GM18517 (cell line): ENCODE measurements at regions not wholly inside any gene's neighbourhood (a gene's known extent, or its start where the extent isn't known, plus 50 kb on each side); places are given as distances from the start of the nearest gene placed in this dataset.

Experiments used
- ATAC-seq: cut with Tn5 transposase; IDR thresholded peaks from one replicate; pipeline ENCODE4 v1.9.1; 2021; ENCODE audit warnings: mild to moderate bottlenecking, moderate library complexity; ENCODE audit not compliant: unreplicated experiment

DNA sequence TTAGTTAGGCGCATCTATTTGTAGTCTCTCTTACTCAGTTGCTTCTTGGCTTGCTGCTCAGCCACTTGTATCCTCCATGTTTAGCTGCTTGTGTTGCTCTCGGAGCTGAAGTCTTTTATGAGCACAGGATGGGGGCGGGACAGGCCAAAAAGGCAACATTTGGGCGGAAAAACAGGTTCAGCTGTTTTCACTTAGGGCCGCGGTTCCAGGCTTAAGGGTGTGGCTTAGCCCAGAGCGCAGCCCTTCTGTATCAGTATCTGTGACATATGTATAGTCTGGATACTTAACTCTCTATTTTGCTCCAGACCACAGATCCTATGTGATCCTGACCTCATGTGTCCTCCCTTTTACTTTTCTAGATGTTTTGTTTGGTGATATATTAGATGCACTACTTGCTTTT, 763.5 kb downstream of the SUCLG1 start:
- no peak for ATAC-seq

DNA sequence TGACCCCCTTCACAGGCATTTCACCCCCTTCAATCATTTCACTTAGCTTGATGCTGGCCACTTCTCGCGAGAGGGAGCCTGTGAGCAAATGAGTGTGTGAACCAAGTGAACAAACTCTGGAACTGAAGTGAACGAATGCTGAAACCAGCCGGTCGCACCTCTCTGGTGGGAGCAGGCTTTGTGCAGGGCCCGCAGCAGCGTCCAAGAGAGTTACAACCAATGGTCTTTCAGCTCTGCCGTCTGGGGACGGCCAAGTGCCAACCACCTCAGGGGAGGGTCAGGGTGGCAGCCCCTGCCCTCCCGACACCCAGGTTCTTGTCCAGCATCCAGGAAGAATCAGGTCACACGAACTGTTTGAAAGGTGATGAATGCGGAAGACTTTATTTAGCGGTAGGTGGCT, 764.0 kb downstream of the SUCLG1 start:
- ATAC-seq, result no peak

GRCh38 chr2:83689402-83689801, 769.7 kb downstream of the SUCLG1 start:
- ATAC-seq, result no peak

- ATAC-seq, result no peak
Measured at GRCh38 chr2:83686863-83687262, 772.2 kb downstream of the SUCLG1 start.

GRCh38 chr2:83674050-83674449, 785.0 kb downstream of the SUCLG1 start:
- no peak for ATAC-seq

DNA sequence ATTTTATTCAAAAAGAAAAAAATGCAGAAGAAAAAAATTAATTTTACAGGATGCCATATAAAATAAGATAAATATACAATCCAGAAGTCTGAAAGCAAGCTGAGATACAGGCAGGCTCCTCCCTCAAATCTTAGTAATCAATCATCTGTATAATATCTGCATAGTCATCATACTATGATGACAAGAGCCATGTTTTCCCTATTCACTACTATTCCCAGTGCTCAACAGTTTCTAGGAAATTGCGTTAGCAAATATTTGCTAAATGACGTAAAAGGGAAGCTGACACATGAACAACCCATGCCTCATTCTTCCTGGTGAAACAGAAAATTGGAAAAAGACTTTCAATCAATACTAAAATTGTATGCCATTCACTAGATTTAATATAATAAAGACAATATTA, 793.2 kb downstream of the SUCLG1 start:
- no peak for ATAC-seq

- ATAC-seq, result no peak
Measured at GRCh38 chr2:83665154-83665553, 793.9 kb downstream of the SUCLG1 start.

DNA sequence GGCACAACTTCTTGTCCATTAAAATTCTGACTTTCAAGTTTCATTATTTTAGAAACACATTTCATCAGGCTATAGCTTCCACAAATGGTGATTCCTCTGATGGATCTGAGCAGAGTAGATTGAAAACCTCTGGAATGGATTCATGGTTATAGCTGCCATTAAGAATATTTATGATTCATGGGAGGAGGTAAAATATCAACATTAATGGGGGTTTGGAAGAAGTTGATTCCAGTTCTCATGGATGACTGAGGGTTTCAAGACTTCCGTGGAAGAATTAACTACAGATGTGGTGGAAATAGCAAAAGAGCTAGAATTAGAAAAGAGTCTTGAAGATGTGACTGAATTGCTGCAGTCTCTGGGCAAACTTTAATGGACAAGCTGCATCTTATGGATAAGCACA, 797.4 kb downstream of the SUCLG1 start:
- ATAC-seq, result no peak

GRCh38 chr2:83654091-83654611, 804.9 kb downstream of the SUCLG1 start:
- ATAC-seq, result no peak

DNA sequence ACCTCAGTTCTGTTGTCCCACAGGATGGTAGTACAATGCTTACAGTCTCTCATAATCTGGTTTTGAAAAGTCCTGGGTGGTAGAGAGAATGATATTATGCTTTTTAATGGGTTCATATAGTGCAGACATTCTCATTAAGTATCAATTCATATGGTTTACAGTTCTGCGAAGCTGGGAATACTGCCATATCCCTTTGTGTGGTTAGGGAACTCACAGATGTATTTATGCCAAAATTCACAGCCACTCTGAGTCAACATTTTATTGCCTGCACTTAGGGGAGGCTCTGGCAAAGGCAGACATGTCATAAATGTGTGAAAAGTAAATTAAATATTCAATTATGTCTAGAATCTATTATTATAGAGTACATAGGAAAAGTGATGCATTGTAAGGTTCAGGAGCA, 808.2 kb downstream of the SUCLG1 start:
- ATAC-seq, result no peak

DNA sequence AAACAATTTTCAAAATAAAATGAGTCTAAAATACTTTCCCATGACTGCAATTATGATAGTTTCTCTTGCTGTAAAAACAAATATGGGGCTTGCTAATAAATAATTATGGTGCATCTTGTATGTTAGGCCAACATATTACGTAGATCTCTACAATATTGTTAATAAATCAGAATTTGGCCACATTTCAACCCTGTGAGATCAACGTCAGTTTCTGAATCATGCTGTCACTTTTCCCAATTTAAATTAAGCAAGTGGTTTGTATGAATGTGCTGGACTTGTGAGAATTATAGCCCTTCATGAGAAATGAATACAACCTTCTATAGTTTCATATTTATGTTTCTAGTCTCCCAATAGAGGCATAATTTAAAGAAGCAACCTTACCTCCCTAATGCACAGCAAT, 808.9 kb downstream of the SUCLG1 start:
- no peak for ATAC-seq

GRCh38 chr2:83640506-83640905, 818.6 kb downstream of the SUCLG1 start:
- no peak for ATAC-seq

DNA sequence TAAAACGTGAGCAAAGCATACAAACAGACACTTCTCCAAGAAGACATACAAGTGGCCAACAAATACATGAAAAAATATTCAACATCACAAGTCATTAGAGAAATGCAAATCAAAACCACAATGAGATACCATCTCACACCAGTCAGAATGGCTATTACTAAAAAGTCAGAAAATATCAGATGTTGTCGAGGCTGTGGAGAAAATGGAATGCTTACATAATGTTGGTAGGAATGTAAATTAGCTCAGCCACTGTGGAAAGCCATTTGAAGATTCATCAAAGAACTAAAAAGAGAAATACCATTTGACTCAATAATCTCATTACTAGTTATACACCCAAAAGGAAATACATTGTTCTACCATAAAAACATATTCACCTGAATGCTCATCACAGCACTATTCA, 825.7 kb downstream of the SUCLG1 start:
- no peak for ATAC-seq

DNA sequence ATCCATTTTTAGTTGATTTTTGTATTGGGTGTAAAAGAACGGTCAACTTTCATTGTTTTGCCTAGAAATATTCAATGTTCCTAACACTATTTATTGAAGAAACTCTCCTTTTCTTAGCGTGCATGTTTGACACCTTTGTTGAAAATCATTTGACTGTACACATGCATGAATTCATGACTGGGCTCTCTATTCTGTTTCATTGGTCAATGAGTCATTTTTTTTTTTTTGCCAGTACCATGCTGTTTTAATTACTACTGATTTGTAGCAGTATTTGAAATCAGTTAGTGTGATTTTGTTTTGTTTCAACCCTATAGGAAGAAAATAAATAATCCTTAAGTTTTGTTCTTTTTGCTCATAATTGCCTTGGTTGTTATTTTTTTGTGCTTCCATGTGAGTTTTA, 828.7 kb downstream of the SUCLG1 start:
- ATAC-seq, result no peak

DNA sequence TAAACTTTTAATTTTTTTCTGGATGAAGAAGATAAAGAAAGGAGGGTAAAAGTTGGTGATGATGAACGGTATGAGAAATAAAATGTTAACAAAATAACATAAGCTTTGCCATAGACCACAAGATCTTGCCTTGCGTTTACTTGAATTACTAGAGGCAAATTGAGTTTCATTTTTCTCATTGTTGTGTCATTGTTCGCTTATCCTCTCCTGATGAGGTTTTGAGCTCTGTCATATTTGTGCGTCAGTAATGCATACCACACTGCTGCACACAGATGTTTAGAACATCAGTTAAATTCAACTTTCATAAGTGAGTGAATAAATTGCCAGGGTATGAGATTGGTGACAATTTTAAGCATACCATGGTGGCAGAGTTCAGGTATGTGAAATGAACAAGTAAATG, 843.6 kb downstream of the SUCLG1 start:
- ATAC-seq, result no peak

- ATAC-seq, result no peak
Measured at GRCh38 chr2:83613178-83613577, 845.9 kb downstream of the SUCLG1 start.

- ATAC-seq, result no peak
Measured at GRCh38 chr2:83602753-83603152, 856.3 kb downstream of the SUCLG1 start.

DNA sequence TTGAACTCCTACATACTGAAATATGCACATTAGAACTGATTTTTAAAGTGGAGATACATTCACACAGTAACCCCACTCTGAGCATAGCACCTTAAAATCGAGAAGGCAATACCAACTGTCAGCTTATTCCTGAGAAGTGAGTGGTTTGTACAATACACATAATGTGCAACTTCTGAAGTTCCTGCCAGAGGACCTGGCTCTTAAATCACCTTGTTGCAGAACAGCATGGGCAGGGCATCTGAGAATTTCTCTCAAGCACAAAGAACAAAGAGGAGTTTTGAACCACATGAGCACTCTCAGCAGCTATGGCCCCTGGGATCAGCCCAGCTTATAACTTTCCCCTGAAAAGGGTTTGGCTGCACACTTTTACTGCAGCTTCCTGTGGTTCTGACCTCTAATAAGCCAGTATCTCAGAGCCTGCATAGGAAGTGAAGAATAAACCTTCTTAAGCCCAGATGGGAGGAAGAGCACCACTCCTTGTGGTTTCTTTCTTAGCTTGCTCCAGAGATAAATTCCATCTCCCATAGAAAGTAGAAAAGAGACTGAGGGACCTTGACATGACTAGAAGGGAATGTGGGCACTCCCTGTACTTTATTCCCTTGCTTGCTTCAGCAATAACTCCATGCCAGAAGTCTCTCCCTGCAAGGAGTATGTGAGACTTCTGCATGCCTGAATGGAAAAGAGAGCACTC, 862.3 kb downstream of the SUCLG1 start:
- no peak for ATAC-seq

DNA sequence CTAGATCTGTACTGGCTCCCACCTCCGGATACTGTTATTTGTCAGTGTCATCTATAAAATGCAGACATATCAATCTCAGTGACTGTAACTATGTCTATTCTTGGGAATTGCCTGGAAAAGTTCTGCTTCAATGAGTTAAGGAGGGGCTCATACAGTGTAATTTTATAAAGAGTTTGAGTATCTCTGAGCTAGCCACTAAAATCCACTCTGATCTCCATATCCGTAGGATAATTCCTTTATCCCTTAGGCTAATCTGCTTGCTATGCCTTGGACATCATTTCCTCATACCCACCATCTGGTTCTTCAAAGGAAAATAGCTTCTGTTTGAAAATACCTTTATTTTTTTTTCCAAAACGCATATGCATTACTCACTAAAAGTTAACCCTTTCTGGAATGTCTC, 863.2 kb downstream of the SUCLG1 start:
- ATAC-seq, result no peak

DNA sequence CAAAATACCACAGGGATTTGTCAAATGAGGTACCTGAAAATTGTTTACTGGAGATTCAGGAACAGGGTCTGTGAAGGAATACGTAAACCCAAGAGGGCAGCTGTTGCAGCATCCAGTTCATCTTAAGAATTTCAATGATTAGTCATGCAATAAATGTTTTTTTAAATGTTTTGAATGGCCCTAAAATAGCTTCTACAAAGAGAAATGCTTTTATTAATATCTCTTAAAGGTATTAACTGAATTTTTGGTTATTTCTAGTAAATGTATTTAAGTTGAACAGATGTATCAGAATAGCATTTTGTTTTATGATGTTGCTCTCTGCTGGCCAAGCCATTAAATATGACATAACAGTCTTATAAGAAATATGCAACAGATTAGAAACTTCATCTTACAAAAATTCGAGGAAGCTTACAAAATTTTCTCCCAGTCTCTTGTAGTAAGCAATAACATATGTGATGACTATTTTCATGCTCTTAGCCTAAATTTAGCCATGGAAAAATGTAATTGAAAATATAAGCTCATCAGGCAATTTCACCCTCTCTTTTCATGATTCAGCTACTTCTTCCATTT, 863.9 kb downstream of the SUCLG1 start:
- no peak for ATAC-seq

GRCh38 chr2:83594241-83595120, 864.6 kb downstream of the SUCLG1 start:
- ATAC-seq, result no peak

GRCh38 chr2:83587309-83587708, 871.8 kb downstream of the SUCLG1 start:
- no peak for ATAC-seq
